Vagina (tissue), 2 donors: ENCODE measurements at regions not wholly inside any gene's neighbourhood (a gene's known extent, or its start where the extent isn't known, plus 50 kb on each side); places are given as distances from the start of the nearest gene placed in this dataset.

Experiments used
- POLR2A ChIP-seq, 2 donors: fragments of 450-650 bp; IDR thresholded peaks; one replicate each; pipeline ENCODE4 v1.6.1; 2017; ENCODE audit warnings: antibody characterized with exemption in 2 of 2, mild to moderate bottlenecking in 2 of 2, moderate library complexity in 2 of 2
- POLR2AphosphoS5 ChIP-seq, 2 donors: sonication (generic); formaldehyde crosslinking; IDR thresholded peaks; one replicate each; pipeline ENCODE4 v1.9.0; 2017; ENCODE audit warnings: antibody characterized with exemption in 2 of 2, mild to moderate bottlenecking in 2 of 2, low read depth in 1 of 2; ENCODE audit not compliant: insufficient read depth in 1 of 2
- TF ChIP-seq, protein P1 (sequence below), 3 experiments: fragments of 450-650 bp in 2 of 3; fragments of 200-600 bp in 1 of 3; sonication (generic) in 1 of 3; IDR thresholded peaks; one replicate each; pipeline ENCODE4 v1.5.1; 2017 to 2019; ENCODE audit warnings: antibody characterized with exemption in 3 of 3, mild to moderate bottlenecking in 2 of 3, moderate library complexity in 2 of 3

DNA sequence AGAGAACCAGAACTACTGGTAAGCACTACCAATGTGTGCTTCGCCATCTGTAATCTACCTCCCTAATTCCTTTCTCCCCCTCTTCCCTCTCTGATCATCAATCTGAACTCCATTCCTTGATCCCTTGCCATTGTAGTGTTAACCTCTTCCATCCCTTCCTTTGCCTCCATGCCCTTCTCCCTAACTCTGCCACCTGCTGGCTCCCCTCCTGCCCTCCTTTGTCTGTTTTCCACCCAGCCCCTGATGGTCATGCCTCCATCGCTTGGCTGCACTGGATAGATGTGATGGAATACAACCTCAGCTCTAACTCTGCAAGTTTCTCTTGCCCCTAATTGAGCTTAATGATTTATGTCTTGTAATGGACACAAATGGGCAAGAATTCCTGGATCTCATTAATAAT is 108.2 kb upstream of the ASIC2 start:
- TF ChIP-seq POLR2A (IDR thresholded peaks at IDR 0.05) (no peak), POLR2AphosphoS5 (IDR thresholded peaks at IDR 0.05; ENCODE audit: insufficient read depth in 1 of 2, low read depth in 1 of 2) (no peak)
- TF ChIP-seq, protein P1, sequence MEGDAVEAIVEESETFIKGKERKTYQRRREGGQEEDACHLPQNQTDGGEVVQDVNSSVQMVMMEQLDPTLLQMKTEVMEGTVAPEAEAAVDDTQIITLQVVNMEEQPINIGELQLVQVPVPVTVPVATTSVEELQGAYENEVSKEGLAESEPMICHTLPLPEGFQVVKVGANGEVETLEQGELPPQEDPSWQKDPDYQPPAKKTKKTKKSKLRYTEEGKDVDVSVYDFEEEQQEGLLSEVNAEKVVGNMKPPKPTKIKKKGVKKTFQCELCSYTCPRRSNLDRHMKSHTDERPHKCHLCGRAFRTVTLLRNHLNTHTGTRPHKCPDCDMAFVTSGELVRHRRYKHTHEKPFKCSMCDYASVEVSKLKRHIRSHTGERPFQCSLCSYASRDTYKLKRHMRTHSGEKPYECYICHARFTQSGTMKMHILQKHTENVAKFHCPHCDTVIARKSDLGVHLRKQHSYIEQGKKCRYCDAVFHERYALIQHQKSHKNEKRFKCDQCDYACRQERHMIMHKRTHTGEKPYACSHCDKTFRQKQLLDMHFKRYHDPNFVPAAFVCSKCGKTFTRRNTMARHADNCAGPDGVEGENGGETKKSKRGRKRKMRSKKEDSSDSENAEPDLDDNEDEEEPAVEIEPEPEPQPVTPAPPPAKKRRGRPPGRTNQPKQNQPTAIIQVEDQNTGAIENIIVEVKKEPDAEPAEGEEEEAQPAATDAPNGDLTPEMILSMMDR (IDR thresholded peaks at IDR 0.05): no peak
